ENCODE measurements at regions not wholly inside any gene's neighbourhood (a gene's known extent, or its start where the extent isn't known, plus 50 kb on each side); places are given as distances from the start of the nearest gene placed in this dataset.
"Not testable (repeated sequence)": the region's sequence is repeated elsewhere in the genome, so short reads cannot be mapped to it uniquely, and the experiment has no call there.

DNA sequence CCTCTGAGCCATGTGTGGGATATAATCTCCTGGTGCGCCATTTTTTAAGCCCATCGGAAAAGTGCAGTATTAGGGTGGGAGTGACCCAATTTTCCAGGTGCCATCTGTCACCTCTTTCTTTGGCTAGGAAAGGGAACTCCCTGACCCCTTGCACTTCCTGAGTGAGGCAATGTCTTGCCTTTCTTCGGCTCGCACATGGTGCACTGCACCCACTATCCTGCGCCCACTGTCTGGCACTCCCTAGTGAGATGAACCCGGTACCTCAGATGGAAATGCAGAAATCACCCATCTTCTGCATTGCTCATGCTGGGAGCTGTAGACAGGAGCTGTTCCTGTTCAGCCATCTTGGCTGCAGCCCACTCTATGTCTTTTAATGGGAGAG is 64.7 kb downstream of the OR13A1 start:
- DNase-seq (ENCODE audit: low read depth) = not testable (repeated sequence)
